SK-N-MC (cell line): ENCODE measurements at regions not wholly inside any gene's neighbourhood (a gene's known extent, or its start where the extent isn't known, plus 50 kb on each side); places are given as distances from the start of the nearest gene placed in this dataset.

ENCODE experiments used
- EZH2 ChIP-seq: fragments of 200-600 bp; sonication (generic); IDR thresholded peaks from one replicate; pipeline ENCODE4 v1.6.1; 2017; ENCODE audit warnings: antibody characterized with exemption
- FOXP2 ChIP-seq: optimal IDR thresholded peaks from 2 replicates; pipeline ENCODE3; 2011; ENCODE audit warnings: mild to moderate bottlenecking, moderate library complexity; ENCODE audit not compliant: insufficient read depth; ENCODE audit errors: extremely low read length, control extremely low read depth
- POLR2AphosphoS5 ChIP-seq: IDR thresholded peaks from 2 replicates; pipeline ENCODE4 v1.6.1; 2012; ENCODE audit warnings: mild to moderate bottlenecking, low read depth, low read length, borderline replicate concordance

DNA sequence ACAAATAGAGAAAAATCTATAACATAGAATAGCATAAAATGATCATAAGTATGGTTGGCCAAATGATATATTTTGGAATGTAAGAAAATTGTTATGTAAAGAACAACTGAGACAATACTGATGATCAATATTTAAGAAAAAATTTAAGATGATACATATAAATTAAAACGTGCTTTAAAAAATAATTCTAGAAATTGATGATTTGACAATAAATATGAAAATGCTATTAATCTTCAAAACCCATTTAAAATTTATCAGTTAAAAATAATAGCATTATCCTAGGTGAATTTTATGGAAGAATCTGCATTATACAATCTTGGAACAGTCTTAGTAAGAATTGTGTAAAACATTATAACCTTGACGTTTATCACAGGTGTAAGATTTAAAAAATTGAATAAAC lies 95.1 kb upstream of the DACH1 start:
- TF ChIP-seq POLR2AphosphoS5, result no peak
- TF ChIP-seq EZH2, result no peak
- TF ChIP-seq FOXP2, result no peak
